Stomach (tissue), 4 donors: ENCODE measurements at regions not wholly inside any gene's neighbourhood (a gene's known extent, or its start where the extent isn't known, plus 50 kb on each side); places are given as distances from the start of the nearest gene placed in this dataset.

ENCODE experiments used
- CTCF ChIP-seq, 7 experiments: fragments of 450-650 bp in 4 of 7; fragments of 200-600 bp in 3 of 7; sonication (generic) in 3 of 7; IDR thresholded peaks; one replicate each; pipeline ENCODE4 v1.5.1; 2016 to 2019; ENCODE audit warnings: antibody characterized with exemption in 7 of 7, control low read depth in 2 of 7, mild to moderate bottlenecking in 1 of 7
- EP300 ChIP-seq: sonication (generic); formaldehyde crosslinking; IDR thresholded peaks from one replicate; pipeline ENCODE4 v1.6.1; 2017; ENCODE audit warnings: antibody characterized with exemption
- POLR2A ChIP-seq, 4 donors: fragments of 450-650 bp; IDR thresholded peaks; one replicate each; pipeline ENCODE4 v1.6.1; 2016; ENCODE audit warnings: antibody characterized with exemption in 4 of 4, control low read depth in 2 of 4, mild to moderate bottlenecking in 1 of 4, moderate library complexity in 1 of 4
- POLR2AphosphoS5 ChIP-seq, 3 donors: sonication (generic); formaldehyde crosslinking; IDR thresholded peaks; one replicate each; pipeline ENCODE4 v1.6.1; 2016; ENCODE audit warnings: antibody characterized with exemption in 3 of 3

- TF ChIP-seq CTCF (IDR thresholded peaks at IDR 0.05) (no peak), POLR2AphosphoS5 (IDR thresholded peaks at IDR 0.05) (no peak), POLR2A (IDR thresholded peaks at IDR 0.05) (no peak), EP300 (no peak)
Observed at GRCh38 chr6:137334094-137334493, 114.9 kb upstream of the IFNGR1 start.
